ENCODE measurements at regions not wholly inside any gene's neighbourhood (a gene's known extent, or its start where the extent isn't known, plus 50 kb on each side); places are given as distances from the start of the nearest gene placed in this dataset.

DNA sequence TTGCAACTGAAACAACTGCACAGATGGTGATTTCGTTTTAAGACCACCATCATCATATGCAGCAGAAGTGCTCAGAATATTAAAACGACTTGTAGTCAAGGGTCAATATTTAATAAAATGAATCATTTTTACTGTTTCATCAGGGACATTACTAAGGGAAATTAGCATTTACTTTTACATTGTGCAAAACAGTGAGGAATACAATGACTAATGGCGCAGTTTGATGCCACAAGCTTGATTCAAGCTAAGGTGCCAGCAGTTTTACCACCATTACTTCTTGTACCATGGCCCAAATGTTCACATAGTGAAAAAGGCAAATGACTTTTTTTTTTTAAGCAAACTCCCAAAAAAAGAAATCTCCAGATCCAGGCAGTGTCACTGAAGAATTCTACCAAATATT, 277.4 kb upstream of the CHRNA7 start:
- DNase-seq (ENCODE audit: low read depth in 2 of 2) = no peak

DNA sequence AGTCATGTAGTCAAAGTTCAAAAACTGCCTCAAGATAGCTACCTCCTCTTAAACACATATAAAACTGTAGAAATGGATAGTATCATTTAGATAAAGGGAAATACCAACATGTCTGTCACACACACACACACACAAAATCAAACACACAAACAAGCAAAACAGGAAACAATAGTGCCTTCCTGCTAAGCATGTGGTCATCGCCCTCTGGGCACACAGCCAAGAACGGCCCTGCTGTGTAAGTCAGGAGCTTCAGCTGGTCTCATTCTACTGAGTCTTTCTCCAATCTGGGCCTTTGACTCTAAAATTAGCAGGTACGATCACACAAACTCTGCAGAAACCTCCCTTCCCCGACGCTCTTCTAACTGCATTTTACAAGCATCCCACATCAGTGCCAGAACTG, 272.2 kb upstream of the CHRNA7 start:
- DNase-seq (ENCODE audit: low read depth in 2 of 2) = no peak

DNA sequence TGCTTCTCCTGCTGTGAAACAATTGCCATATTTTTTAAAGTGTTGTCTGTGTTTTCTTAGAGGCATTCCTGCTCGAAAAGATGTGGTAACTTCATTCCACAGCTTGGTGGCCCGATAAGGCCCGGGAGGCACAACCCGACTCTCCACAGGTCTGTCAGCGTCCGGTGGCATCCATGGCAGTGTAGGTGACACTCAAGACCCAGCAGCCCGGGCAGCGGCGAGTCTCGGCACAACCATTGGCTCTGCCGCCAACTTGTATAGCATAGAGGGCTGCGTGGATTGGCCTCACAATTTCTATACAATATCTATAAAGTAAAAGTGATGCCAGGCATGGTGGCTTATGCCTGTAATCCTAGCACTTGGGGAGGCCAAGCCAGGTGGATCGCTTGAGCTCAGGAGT, 262.3 kb upstream of the CHRNA7 start:
- DNase-seq (ENCODE audit: low read depth in 2 of 2) = no peak

DNA sequence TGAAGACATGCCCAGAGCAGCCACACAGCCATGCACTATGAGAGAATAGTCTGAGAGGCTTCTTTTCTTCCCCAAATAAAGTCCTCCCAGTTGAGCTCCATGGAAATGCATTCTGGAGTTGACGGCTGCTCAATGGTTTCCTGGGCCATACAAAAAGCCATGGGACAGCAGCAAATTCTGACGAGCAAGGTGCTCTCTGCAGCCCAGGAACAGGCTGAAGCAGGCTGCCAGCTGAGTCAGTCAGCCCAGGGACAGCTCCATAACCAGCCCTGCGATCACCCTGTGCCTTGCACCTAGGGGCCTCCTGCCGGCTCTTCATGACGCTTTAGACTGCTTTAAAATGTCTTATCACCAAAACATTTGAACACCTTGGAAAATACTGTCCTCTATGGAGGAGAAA, 256.3 kb upstream of the CHRNA7 start:
- DNase-seq (ENCODE audit: low read depth in 2 of 2) = no peak

DNA sequence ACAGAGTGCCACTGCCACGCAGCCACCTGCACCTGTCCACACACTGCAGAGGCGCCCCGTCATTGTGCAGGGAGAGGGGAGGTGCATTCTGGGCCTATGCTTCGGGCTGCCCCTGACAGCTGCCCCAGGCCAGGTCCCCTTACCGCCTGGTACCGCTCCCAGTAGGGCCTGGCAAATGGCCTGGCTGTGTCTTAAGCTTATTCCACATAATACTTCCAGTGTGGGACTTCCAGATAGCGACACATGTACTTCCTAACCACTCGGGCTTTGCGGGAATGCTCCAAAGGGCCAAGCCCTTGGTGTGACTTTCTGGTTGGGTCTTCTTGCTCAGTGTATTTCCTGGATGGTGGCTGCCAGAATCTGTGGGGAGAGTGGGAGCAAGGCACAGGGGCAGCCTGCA, 254.3 kb upstream of the CHRNA7 start:
- no peak for DNase-seq (ENCODE audit: low read depth in 2 of 2)

DNA sequence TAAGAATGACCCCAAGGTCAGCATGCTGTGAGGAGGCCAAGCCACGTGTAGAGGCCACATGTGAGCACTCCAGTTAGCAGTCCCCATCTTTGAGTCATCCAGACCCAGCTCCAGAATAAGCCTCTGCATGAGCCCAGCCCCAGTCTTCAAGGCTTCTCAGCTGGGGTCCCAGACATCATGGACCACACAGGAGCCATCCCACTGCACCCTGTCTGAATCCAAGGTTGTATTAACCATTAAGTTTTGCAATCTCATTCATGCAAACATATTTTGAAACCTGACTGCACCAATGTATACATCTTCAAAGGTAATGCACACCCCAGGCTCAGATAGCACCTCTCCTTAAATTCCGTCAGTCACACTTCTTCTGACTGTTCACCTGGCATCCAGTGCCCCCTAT, 249.1 kb upstream of the CHRNA7 start:
- no peak for DNase-seq (ENCODE audit: low read depth in 2 of 2)

DNA sequence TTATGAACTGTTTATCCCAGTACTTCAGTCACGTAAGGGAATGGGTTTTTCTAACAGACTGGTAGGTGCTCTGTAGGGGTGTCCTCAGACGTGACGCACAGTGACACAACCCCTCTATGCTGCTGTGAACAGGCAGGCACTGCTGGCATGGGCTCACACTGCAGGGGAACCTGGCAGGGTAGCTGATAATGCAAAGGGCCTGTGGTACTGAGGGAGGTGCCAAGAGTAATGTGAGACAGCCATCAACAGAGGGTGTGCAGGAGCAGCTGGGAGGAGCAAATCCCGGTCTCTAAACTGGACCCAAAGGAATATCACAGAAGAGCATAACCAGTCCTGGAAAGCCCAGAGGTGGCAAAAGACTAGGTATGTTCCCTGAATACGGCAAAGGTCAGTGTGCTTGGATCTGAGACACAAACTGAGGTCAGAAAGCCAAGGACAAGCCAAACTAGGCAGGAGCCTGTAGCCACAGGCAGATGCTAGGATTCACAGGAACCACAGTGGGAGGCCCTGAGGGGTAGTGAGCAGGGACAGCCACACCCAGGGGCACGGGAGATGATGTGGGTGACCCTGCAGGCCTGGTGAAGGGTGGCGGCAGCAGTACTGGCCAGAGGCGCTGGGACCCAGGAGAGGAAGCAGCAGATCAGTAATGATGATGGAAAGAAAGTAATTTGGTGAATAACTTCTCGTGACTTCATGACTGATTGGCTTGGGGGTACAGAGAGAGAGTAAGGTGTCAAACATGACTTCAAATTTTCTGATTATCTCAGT, 248.1 kb upstream of the CHRNA7 start:
- no peak for DNase-seq (ENCODE audit: low read depth in 2 of 2)

DNA sequence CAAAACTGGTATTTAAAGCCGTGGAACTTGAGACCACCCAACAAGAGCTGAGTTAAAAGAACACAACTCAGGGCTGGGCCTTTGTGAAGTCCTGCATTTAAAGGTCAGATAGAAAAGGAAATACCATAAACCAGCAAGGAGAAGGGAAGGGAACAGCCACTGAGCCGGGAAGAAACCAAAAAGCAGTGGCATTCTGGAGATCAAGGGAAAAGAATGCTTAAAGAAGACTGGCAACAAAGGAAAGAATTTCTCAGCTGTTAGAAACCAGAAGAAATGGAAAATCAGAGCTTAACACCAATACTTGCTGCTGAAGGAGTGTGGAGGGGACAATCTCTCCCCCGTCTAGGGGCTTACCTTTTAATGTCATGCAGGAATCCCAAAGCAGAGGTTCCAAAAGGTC, 247.4 kb upstream of the CHRNA7 start:
- DNase-seq (ENCODE audit: low read depth in 2 of 2) = no peak

DNA sequence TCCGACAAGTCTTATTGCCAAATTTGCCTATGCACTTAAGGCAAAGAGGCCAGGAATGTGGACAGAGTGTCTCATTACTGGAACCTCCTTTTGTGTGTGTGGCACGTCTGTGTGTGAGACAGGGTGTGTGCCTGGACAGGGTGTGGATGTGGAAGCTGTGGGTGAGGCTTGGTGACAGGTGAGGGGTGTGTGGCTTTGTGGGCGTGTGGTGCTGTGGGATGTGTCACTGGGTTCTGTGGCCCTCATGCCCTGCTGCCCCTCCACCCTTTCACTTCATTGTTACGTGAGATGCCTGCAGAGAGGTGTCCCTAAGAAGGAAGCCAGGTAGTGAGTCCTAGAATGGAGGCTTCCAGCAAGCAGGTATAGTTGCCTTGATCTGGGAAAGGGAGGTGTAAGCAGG, 244.0 kb upstream of the CHRNA7 start:
- no peak for DNase-seq (ENCODE audit: low read depth in 2 of 2)

DNA sequence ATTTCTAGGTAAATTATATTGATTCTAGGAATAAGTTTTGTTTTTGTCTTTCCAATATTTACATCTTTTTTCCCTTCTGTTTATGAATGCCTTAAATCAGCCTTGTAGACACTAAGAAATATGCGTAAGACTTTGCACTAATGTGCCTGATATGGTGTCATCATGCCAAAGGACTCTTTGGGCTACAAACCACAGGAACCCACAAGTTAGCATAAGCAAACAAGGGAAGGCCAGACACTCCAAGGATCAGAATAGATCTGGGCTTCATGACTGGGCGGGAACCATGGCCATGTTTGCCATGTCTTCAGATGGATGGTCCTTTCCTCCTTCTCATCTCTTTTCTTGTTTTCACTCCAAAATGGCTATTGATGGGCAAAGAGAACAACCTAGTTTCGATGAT, 242.2 kb upstream of the CHRNA7 start:
- no peak for DNase-seq (ENCODE audit: low read depth in 2 of 2)

DNA sequence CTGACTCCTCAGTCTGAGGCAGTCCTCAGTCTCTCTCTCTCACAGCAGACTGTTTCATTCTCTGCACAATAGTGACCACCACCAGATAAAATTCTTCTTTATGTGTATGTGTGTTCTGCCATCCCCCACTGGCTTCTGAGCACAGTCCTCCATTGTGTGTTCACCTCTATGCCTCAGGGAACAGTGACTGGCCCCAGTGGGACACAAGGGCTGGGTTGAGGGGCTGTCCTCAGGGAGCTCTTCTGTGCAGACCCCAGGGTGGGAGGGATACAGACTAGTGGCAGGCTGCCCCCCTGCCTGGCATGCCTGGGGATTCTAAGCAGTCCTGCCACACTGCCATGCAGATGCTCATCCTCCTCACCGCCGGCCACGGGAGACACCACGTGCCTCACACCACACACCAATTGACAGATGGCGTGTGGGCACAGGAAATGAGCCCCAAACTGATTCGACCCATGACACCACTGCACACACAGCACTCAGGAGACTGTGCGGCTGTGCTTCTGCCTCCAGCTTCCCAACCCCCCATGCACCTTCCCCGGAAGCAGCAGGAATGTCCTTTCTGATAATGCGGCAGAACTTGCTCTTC, 237.6 kb upstream of the CHRNA7 start:
- no peak for DNase-seq (ENCODE audit: low read depth in 2 of 2)

DNA sequence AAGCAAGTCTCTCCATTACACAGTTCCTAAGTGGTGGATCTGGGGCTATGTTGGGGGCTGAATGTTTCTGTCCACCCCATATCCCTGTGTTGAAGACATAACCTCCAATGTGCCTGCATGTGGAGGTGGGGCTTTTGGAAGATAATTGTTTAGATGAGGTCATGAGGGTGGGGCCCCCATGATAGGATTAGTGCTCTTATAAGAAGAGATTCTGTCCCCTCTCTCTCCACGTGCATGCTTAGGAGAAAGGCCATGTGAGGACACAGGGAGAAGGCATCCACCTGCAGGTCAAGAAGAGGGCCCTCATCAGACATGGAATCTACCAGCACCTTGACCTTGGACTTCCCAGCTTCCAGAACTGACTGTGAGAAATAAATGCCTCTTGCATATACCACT, 231.0 kb upstream of the CHRNA7 start:
- DNase-seq (ENCODE audit: low read depth in 2 of 2) = no peak

DNA sequence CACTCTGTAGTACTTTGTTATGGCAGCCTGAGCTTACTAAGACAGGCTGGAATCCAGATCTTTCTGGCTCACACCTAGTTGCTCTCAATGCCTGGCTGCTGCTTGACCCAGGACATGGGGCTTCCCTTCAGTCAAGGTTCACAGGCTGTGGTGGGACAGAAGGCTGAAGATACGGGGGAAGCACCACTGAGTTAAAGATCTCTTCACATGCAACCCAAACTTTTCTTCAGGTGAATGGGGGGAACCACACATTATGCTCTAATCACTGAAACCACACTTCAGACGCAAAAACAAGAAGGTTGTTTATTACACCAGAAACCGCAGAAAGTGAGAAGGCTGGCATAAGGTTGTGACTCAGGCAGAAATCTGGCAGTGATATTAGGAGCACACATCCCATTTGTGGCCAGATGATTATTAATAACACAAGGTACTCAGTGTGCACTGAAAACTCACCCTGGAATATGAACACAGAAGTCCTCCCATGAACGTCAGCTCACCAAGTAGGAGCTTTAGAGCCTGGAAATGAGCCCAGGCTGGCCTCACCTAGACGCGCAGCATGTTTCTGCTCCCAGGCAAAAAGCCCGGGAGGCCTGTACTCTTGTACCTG, 230.5 kb upstream of the CHRNA7 start:
- DNase-seq (ENCODE audit: low read depth in 2 of 2) = no peak

DNA sequence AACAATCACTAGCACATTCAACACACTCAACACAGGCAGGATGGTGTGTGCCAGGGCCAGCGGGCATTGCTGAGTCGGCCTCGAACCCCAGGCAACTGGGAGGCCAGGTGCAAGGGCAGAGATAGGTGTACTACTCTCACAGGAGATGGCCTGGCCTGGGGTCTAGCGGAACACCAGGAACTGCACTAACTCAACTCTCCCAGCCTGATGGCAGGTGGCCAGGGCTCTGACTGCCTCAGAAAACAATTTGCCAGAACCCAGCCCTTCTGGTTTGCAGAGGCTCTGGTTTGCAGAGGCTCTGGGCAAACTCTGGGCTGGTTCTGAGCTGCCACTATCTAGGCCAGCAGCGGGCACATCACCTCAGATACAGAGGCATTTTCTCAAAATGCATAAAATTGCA, 229.2 kb upstream of the CHRNA7 start:
- DNase-seq (ENCODE audit: low read depth in 2 of 2) = no peak

DNA sequence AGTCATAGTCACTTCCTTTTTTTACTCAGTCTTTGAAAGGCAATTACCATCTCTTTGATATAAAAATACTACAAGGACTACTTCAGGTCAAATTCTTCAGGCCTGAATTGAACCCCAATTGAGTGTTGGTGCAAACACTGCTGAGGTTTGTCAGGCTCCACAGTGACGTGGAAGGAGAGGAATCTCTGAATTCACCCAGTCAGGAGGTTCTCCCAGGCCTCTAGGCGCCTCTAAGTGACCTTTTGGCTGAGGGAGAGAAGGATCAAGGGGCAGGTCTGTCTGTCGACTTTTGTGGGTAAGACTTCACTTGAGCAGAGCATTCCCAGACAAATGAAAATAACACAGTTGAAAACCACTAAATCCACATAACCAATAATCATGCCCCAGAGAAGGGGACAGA, 227.6 kb upstream of the CHRNA7 start:
- no peak for DNase-seq (ENCODE audit: low read depth in 2 of 2)

DNA sequence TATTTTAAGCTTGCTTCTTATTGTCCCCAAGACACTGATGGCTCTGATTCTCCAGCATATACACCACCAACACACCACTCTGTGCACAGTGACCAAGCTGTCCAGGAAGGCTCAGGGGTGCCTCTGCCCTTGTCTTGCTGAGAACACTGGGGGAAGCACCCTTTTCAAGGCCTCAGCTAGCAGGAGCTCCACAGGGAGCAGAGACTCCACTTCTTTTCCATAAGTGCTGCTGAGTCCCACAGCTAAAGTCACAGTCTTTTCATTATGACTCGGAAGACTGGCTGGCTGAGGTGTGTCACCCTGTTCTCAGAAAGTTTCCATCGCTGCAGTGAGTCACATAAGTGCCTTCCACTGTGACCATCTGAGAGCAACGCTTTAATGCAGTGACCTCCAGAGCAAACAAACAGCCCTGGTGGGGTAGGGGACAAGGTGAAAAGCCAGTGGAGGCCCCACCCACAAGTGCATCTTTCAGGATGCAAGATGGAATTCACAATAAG, 226.9 kb upstream of the CHRNA7 start:
- no peak for DNase-seq (ENCODE audit: low read depth in 2 of 2)

DNA sequence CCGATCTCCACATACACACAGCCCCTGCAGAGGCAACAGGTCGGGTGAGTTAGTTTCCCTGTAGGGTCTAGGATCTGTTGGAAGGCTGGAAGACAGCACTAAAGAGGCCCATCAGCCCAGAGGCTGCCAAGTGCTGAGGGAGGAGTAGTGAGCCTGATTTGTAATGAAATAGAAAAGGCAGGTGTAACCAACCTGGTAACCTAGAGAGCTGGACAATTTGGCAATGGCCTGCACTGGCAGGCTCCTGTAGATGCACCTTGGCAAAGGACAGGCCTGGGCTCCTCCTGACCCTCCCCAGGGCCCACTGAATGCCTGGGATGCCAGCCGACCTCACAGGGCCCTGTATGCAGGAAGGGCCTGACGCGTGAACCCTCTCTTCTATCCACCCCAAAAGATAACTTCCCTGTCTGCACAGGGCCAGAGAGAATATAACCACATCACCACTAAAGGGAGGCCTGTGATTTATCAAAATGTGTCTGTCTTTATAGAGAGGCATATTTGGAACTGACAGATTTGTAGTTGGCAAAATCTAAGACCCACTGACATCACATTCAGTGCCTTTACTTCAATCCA, 225.1 kb upstream of the CHRNA7 start:
- DNase-seq (ENCODE audit: low read depth in 2 of 2) = no peak

DNA sequence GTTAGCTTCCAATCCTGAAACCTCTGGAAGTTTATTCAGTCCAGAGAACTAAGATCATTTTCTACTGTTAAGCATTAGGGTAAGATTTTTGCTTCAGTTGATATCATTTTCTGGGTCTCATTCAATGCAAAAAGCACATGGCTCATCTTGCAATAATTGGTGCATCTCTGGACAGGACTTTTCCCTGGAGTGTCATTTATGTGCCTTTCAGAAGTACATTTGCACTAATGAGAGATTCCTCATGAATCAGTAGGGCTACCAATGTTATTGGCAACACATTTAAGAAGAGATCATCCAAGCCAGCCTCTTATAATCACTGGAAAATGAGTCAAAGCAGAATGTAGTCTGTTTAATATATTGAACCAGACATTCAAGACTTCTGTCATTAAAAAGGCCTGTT, 224.2 kb upstream of the CHRNA7 start:
- DNase-seq (ENCODE audit: low read depth in 2 of 2) = no peak

DNA sequence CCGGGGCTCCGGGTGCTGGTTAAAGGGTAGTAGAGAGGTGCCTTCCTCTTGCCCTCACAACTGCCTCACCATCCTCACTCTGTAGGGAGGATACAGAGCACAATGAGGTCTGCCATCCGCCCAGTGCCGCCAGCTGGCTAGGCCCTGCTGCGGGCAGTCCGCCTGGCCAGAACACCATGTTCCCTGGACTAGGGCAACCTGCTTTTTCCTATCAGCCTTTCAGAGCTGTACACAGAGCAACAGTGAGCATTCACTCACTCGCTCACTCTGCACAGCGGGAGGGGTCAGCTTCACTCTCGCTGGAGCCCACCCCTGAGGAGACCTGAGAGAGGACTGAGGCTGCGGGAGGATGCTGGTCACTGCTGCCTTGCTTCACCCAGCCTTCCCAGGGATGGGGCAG, 218.7 kb upstream of the CHRNA7 start:
- DNase-seq (ENCODE audit: low read depth in 2 of 2) = no peak

DNA sequence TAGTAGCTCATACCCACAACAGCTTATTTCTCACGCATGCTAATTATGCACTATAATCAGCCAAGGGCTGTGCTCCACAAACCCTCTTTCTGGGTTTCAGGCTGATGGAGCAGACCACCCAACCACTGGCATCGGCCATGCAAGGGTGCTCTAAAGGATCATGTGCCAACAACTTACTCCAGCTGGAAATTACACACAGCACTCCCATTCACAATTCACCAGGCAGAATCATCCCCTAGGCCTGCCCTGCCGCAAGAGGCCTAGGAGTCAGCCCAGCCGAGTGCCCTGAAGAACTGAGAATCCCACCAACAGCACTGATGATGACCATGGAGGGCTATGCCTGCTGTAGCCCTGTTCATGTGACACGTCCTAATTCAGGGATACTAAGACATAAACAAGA, 216.2 kb upstream of the CHRNA7 start:
- no peak for DNase-seq (ENCODE audit: low read depth in 2 of 2)

DNA sequence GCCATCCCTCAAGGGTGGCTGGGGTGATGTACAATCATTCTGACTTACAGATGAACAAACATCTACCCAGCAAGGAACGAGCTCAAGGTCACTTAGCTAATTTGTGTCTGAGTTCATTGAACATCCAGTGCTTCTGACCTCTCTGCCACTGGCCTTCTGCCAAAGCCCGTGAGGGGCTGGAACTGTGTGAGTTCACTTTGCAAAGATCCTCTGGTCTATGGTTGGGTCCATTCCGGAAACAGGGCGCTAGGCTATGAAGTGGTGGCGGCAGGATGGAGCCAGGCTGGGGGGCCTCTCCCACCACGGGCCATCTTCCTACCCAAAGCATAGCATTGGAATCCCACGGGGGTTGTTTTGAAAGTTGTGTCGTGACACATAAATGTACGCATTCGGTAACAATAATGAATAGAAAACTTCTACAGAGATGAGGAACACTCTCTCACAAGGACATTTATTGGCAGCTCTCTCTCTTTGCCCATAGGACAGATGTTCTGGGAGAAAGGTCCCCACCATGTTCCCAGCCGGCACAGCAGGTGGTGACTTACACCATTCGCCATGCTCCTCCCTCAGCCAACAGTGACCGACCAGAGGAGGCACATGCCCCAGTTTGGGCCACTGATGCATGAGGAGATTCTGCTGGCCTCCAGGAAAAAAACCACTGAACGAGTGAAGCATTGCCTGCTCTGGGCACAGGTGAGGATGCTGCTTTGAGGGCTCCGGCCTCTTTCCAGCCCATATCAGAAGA, 214.7 kb upstream of the CHRNA7 start:
- DNase-seq (ENCODE audit: low read depth in 2 of 2) = no peak

DNA sequence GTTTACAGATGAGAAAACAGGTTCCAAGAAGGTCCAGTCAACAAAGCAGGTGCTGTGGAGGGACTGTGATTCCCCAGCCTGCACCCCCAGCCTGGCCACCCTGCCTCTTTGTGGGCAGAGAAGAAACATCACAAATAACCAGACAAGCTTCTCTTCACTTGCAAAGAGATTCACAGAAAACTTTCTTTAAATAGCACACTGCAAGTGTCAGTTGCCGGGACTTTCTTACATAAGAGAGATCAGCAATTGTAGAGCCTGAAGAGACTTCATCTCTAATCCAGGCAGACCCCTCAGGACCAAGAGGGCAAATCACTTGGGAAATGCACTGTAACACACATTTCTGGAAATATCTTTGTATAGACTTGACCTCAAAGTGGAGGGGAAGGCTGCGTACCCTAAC, 207.9 kb upstream of the CHRNA7 start:
- DNase-seq (ENCODE audit: low read depth in 2 of 2) = no peak
